ENCODE measurements at regions not wholly inside any gene's neighbourhood (a gene's known extent, or its start where the extent isn't known, plus 50 kb on each side); places are given as distances from the start of the nearest gene placed in this dataset.

DNA sequence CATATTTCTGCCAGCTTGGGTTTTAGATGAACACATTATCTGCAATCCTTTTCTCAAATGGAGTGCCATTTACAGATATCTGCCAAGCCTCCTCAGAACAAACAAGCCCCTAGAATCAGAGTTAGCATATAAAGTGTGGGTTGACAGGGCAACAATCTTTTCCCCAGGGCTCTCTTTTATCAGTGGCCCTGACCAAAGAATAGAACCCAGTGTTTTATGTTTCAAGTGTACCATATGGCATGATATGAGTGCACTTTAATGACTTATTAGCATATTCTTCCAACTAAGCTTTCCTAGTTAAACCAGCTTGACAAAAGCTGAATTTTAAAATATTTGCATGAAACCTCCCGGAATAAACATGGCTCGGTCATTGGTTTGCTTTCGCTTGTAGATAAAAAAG, 57.3 kb downstream of the EVX1 start:
- TF ChIP-seq, protein P1, sequence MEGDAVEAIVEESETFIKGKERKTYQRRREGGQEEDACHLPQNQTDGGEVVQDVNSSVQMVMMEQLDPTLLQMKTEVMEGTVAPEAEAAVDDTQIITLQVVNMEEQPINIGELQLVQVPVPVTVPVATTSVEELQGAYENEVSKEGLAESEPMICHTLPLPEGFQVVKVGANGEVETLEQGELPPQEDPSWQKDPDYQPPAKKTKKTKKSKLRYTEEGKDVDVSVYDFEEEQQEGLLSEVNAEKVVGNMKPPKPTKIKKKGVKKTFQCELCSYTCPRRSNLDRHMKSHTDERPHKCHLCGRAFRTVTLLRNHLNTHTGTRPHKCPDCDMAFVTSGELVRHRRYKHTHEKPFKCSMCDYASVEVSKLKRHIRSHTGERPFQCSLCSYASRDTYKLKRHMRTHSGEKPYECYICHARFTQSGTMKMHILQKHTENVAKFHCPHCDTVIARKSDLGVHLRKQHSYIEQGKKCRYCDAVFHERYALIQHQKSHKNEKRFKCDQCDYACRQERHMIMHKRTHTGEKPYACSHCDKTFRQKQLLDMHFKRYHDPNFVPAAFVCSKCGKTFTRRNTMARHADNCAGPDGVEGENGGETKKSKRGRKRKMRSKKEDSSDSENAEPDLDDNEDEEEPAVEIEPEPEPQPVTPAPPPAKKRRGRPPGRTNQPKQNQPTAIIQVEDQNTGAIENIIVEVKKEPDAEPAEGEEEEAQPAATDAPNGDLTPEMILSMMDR (IDR thresholded peaks at IDR 0.05; ENCODE audit: low read depth, low read length, missing control alignments), result no peak
- DNase-seq (ENCODE audit: low read depth), result no peak
- H3K4me3 ChIP-seq (ENCODE audit: low read depth, low read length), result no peak overlapping the region
- in situ Hi-C loops (cut with HindIII; ENCODE audit: low sequenced_read_pairs), result no loop called here

- TF ChIP-seq, protein P1 (IDR thresholded peaks at IDR 0.05; ENCODE audit: low read depth, low read length, missing control alignments), result no peak
- DNase-seq (ENCODE audit: low read depth), result no peak
- in situ Hi-C loops (cut with HindIII; ENCODE audit: low sequenced_read_pairs), result no loop called here
- H3K4me3 ChIP-seq (ENCODE audit: low read depth, low read length), result no peak overlapping the region
Measured at GRCh38 chr7:27300421-27300820, 57.8 kb downstream of the EVX1 start.

DNA sequence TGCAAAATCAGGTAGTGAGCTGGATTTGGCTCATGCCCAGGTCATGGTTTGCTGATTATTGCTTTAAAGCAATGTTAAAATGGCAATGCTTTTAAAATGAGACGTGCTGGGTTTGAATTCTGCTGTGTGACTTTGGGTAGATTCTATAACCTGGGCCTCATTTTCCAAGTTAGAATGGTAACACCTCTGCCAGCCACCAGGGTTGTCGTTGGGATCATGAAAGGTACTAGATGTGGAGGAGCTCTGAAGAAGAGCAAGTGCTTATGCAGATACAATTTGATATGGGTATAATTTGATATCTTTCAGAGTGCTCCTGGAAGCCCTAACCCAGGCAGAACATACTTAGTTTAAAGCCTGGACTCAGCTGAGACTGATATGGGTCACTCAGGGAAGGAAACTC, 60.0 kb downstream of the EVX1 start:
- DNase-seq (ENCODE audit: low read depth), result no peak
- no peak overlapping the region for H3K4me3 ChIP-seq (ENCODE audit: low read depth, low read length)
- in situ Hi-C loops (cut with HindIII; ENCODE audit: low sequenced_read_pairs), result no loop called here
- TF ChIP-seq, protein P1 (IDR thresholded peaks at IDR 0.05; ENCODE audit: low read depth, low read length, missing control alignments), result no peak

DNA sequence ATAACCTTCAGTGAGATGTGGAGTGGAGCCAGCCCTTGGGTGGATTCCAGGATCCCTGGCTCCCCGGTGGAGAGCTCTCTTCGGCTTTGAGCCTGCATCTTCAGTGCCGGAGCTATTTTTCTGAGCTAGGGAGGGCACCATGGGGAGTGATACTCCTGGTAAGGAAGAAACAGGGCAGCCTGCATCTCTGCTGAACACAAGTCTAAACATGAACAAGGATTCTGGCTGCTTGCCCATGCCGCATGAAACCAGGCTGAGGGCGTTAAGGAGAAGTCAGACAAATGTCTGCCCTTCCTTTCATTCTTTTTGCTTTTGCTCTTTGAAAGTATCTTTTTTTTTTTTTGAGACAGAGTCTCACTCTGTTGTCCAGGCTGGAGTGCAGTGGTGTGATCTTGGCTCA, 60.4 kb downstream of the EVX1 start:
- TF ChIP-seq, protein P1 (IDR thresholded peaks at IDR 0.05; ENCODE audit: low read depth, low read length, missing control alignments), result no peak
- no peak overlapping the region for H3K4me3 ChIP-seq (ENCODE audit: low read depth, low read length)
- in situ Hi-C loops (cut with HindIII; ENCODE audit: low sequenced_read_pairs), result no loop called here
- DNase-seq (ENCODE audit: low read depth), result no peak

- TF ChIP-seq, protein P1 (IDR thresholded peaks at IDR 0.05; ENCODE audit: low read depth, low read length, missing control alignments), result no peak
- H3K4me3 ChIP-seq (ENCODE audit: low read depth, low read length), result no peak overlapping the region
- in situ Hi-C loops (cut with HindIII; ENCODE audit: low sequenced_read_pairs), result no loop called here
- no peak for DNase-seq (ENCODE audit: low read depth)
Measured at GRCh38 chr7:27305854-27306253, 63.3 kb downstream of the EVX1 start.

DNA sequence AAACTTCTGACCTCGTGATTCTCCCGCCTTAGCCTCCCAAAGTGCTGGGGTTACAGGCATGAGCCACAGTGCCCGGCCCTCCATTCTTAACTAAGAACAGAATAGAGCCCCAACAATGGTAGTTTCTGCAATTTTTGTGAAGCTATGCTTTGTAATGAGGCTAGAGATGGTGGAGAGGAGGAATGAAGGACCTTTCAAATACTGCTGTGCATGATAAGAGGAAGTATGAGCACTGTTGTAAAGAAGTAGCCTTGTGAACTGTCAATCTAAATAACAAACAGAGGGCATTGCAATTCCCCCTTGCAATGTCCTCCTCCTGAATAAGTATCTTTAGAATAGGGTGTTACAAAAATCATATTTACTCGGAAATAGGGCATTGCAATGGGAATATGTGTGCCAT, 70.2 kb downstream of the EVX1 start:
- no peak for DNase-seq (ENCODE audit: low read depth)
- H3K4me3 ChIP-seq (ENCODE audit: low read depth, low read length), result no peak overlapping the region
- in situ Hi-C loops (cut with HindIII; ENCODE audit: low sequenced_read_pairs), result loop anchor here (5.0 kb wide), 1 partner anchor 51 kb away; no protein-coding TSS in a partner anchor
- TF ChIP-seq, protein P1 (IDR thresholded peaks at IDR 0.05; ENCODE audit: low read depth, low read length, missing control alignments), result no peak

GRCh38 chr7:27314111-27314510, 71.5 kb downstream of the EVX1 start:
- no peak overlapping the region for H3K4me3 ChIP-seq (ENCODE audit: low read depth, low read length)
- TF ChIP-seq, protein P1 (IDR thresholded peaks at IDR 0.05; ENCODE audit: low read depth, low read length, missing control alignments), result no peak
- no peak for DNase-seq (ENCODE audit: low read depth)
- in situ Hi-C loops (cut with HindIII; ENCODE audit: low sequenced_read_pairs), result loop anchor here (5.0 kb wide), 1 partner anchor 52 kb away; no protein-coding TSS in a partner anchor

Measured in astrocyte of the cerebellum (primary cell).